ENCODE measurements at regions not wholly inside any gene's neighbourhood (a gene's known extent, or its start where the extent isn't known, plus 50 kb on each side); places are given as distances from the start of the nearest gene placed in this dataset.
A peak's percentile ranks its signal among the peaks of the same experiment; 100 is the strongest.

DNA sequence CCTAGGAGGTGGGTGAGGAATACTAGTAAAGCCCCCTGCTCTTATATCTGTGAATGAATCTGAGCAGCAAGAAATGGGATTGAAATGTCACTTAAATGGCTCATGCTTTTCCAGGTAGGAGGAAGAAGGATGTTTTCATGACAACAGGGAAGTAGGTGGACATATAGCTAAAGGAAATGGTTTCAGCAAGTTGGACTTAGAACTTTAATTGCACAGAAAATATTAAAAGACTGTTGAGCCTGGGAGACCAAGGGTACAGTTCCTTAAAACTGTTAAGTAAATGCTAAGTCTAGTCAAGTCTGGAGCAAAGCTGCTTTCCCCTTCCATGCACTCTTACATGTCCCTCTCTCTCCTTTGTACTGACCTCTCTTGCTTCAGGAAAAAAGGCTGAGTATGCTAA is 301.3 kb downstream of the HGF start:
- ATAC-seq: no peak
- no peaks in the 10 kb centered on the region for H3K9me3 Mint-ChIP-seq
- POLR2A ChIA-PET: no interaction called here
- H3K36me3 Mint-ChIP-seq: no peaks in the 10 kb centered on the region
- H3K4me3 Mint-ChIP-seq: no peak overlapping the region
- peak overlapping the region; percentile 41; the same call in 1 of the 2 replicates for H3K27ac Mint-ChIP-seq
- CTCF ChIA-PET: interaction anchor here (3.1 kb wide), 1 partner anchor 14 kb away, joined by 27 read pairs; no protein-coding TSS in a partner anchor
- no peak for TF ChIP-seq RELA (CRISPR knock-in tag; IDR thresholded peaks at IDR 0.05; ENCODE audit: borderline replicate concordance)
- no peak for TF ChIP-seq SMAD4 (CRISPR knock-in tag; IDR thresholded peaks at IDR 0.05)
- TF ChIP-seq, protein P1, sequence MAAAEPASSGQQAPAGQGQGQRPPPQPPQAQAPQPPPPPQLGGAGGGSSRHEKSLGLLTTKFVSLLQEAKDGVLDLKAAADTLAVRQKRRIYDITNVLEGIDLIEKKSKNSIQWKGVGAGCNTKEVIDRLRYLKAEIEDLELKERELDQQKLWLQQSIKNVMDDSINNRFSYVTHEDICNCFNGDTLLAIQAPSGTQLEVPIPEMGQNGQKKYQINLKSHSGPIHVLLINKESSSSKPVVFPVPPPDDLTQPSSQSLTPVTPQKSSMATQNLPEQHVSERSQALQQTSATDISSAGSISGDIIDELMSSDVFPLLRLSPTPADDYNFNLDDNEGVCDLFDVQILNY (CRISPR knock-in tag; IDR thresholded peaks at IDR 0.05): no peak
- TF ChIP-seq OVOL2 (CRISPR knock-in tag; IDR thresholded peaks at IDR 0.05; ENCODE audit: borderline replicate concordance): no peak
- TF ChIP-seq, protein P2, sequence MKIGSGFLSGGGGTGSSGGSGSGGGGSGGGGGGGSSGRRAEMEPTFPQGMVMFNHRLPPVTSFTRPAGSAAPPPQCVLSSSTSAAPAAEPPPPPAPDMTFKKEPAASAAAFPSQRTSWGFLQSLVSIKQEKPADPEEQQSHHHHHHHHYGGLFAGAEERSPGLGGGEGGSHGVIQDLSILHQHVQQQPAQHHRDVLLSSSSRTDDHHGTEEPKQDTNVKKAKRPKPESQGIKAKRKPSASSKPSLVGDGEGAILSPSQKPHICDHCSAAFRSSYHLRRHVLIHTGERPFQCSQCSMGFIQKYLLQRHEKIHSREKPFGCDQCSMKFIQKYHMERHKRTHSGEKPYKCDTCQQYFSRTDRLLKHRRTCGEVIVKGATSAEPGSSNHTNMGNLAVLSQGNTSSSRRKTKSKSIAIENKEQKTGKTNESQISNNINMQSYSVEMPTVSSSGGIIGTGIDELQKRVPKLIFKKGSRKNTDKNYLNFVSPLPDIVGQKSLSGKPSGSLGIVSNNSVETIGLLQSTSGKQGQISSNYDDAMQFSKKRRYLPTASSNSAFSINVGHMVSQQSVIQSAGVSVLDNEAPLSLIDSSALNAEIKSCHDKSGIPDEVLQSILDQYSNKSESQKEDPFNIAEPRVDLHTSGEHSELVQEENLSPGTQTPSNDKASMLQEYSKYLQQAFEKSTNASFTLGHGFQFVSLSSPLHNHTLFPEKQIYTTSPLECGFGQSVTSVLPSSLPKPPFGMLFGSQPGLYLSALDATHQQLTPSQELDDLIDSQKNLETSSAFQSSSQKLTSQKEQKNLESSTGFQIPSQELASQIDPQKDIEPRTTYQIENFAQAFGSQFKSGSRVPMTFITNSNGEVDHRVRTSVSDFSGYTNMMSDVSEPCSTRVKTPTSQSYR (CRISPR knock-in tag; IDR thresholded peaks at IDR 0.05): no peak
- TF ChIP-seq, protein P3, sequence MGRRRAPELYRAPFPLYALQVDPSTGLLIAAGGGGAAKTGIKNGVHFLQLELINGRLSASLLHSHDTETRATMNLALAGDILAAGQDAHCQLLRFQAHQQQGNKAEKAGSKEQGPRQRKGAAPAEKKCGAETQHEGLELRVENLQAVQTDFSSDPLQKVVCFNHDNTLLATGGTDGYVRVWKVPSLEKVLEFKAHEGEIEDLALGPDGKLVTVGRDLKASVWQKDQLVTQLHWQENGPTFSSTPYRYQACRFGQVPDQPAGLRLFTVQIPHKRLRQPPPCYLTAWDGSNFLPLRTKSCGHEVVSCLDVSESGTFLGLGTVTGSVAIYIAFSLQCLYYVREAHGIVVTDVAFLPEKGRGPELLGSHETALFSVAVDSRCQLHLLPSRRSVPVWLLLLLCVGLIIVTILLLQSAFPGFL (CRISPR knock-in tag; IDR thresholded peaks at IDR 0.05; ENCODE audit: borderline replicate concordance): no peak
- TF ChIP-seq, protein P4, sequence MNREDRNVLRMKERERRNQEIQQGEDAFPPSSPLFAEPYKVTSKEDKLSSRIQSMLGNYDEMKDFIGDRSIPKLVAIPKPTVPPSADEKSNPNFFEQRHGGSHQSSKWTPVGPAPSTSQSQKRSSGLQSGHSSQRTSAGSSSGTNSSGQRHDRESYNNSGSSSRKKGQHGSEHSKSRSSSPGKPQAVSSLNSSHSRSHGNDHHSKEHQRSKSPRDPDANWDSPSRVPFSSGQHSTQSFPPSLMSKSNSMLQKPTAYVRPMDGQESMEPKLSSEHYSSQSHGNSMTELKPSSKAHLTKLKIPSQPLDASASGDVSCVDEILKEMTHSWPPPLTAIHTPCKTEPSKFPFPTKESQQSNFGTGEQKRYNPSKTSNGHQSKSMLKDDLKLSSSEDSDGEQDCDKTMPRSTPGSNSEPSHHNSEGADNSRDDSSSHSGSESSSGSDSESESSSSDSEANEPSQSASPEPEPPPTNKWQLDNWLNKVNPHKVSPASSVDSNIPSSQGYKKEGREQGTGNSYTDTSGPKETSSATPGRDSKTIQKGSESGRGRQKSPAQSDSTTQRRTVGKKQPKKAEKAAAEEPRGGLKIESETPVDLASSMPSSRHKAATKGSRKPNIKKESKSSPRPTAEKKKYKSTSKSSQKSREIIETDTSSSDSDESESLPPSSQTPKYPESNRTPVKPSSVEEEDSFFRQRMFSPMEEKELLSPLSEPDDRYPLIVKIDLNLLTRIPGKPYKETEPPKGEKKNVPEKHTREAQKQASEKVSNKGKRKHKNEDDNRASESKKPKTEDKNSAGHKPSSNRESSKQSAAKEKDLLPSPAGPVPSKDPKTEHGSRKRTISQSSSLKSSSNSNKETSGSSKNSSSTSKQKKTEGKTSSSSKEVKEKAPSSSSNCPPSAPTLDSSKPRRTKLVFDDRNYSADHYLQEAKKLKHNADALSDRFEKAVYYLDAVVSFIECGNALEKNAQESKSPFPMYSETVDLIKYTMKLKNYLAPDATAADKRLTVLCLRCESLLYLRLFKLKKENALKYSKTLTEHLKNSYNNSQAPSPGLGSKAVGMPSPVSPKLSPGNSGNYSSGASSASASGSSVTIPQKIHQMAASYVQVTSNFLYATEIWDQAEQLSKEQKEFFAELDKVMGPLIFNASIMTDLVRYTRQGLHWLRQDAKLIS (CRISPR knock-in tag; IDR thresholded peaks at IDR 0.05; ENCODE audit: borderline replicate concordance): no peak
- TF ChIP-seq KAT7 (CRISPR knock-in tag; IDR thresholded peaks at IDR 0.05; ENCODE audit: borderline replicate concordance): no peak
- TF ChIP-seq, protein P5, sequence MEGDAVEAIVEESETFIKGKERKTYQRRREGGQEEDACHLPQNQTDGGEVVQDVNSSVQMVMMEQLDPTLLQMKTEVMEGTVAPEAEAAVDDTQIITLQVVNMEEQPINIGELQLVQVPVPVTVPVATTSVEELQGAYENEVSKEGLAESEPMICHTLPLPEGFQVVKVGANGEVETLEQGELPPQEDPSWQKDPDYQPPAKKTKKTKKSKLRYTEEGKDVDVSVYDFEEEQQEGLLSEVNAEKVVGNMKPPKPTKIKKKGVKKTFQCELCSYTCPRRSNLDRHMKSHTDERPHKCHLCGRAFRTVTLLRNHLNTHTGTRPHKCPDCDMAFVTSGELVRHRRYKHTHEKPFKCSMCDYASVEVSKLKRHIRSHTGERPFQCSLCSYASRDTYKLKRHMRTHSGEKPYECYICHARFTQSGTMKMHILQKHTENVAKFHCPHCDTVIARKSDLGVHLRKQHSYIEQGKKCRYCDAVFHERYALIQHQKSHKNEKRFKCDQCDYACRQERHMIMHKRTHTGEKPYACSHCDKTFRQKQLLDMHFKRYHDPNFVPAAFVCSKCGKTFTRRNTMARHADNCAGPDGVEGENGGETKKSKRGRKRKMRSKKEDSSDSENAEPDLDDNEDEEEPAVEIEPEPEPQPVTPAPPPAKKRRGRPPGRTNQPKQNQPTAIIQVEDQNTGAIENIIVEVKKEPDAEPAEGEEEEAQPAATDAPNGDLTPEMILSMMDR (IDR thresholded peaks at IDR 0.05): no peak
- TF ChIP-seq, protein P6, sequence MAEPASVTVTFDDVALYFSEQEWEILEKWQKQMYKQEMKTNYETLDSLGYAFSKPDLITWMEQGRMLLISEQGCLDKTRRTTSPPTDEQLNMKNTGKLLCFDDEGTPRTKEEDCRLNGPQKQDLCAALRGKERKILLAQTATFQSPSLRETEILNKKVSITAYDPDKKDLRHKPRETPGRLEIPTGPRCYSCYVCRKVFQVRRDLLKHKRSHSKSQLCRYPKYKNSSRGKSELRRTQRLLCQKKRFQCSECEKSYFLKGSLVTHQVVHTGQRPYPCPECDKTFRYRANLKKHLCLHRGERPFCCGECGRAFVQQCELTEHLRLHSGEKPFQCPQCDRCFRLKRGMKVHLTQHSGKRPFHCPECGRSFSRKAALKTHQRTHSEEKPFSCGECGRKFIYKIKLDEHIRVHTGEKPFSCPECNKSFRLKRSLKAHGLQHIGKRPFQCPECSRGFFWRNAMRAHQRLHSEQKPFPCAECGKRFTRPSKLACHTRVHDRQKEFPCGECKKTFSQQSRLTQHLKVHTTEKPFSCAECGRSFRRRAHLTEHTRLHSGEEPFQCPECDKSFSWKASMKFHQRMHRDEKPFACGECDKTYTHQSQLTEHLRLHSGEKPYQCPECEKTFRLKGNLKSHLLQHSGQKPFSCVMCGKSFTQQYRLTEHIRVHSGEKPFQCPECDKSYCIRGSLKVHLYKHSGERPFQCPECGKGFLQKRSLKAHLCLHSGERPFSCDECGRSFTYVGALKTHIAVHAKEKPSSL (CRISPR knock-in tag; conservative IDR thresholded peaks at IDR 0.05): no peak
- TF ChIP-seq MXD4 (CRISPR knock-in tag; IDR thresholded peaks at IDR 0.05; ENCODE audit: borderline replicate concordance): no peak
- no peak for TF ChIP-seq ZNF416 (CRISPR knock-in tag; IDR thresholded peaks at IDR 0.05)
- TF ChIP-seq, protein P7, sequence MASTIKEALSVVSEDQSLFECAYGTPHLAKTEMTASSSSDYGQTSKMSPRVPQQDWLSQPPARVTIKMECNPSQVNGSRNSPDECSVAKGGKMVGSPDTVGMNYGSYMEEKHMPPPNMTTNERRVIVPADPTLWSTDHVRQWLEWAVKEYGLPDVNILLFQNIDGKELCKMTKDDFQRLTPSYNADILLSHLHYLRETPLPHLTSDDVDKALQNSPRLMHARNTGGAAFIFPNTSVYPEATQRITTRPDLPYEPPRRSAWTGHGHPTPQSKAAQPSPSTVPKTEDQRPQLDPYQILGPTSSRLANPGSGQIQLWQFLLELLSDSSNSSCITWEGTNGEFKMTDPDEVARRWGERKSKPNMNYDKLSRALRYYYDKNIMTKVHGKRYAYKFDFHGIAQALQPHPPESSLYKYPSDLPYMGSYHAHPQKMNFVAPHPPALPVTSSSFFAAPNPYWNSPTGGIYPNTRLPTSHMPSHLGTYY (CRISPR knock-in tag; IDR thresholded peaks at IDR 0.05): no peak
- no peak for TF ChIP-seq NFATC4 (CRISPR knock-in tag; IDR thresholded peaks at IDR 0.05)
- no peak for TF ChIP-seq SP1 (CRISPR knock-in tag; conservative IDR thresholded peaks at IDR 0.05)
- TF ChIP-seq, protein P8, sequence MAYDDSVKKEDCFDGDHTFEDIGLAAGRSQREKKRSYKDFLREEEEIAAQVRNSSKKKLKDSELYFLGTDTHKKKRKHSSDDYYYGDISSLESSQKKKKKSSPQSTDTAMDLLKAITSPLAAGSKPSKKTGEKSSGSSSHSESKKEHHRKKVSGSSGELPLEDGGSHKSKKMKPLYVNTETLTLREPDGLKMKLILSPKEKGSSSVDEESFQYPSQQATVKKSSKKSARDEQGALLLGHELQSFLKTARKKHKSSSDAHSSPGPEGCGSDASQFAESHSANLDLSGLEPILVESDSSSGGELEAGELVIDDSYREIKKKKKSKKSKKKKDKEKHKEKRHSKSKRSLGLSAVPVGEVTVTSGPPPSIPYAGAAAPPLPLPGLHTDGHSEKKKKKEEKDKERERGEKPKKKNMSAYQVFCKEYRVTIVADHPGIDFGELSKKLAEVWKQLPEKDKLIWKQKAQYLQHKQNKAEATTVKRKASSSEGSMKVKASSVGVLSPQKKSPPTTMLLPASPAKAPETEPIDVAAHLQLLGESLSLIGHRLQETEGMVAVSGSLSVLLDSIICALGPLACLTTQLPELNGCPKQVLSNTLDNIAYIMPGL (CRISPR knock-in tag; IDR thresholded peaks at IDR 0.05): no peak
- TF ChIP-seq, protein P9, sequence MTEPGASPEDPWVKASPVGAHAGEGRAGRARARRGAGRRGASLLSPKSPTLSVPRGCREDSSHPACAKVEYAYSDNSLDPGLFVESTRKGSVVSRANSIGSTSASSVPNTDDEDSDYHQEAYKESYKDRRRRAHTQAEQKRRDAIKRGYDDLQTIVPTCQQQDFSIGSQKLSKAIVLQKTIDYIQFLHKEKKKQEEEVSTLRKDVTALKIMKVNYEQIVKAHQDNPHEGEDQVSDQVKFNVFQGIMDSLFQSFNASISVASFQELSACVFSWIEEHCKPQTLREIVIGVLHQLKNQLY (CRISPR knock-in tag; IDR thresholded peaks at IDR 0.05): no peak
- no peaks in the 10 kb centered on the region for H3K4me1 Mint-ChIP-seq
- no peak for DNase-seq (ENCODE audit: low spot score)
- H3K27me3 Mint-ChIP-seq (ENCODE audit: low read depth): no peaks in the 10 kb centered on the region
